ENCODE measurements at regions not wholly inside any gene's neighbourhood (a gene's known extent, or its start where the extent isn't known, plus 50 kb on each side); places are given as distances from the start of the nearest gene placed in this dataset.

- no peak for TF ChIP-seq CTCF (conservative IDR thresholded peaks at IDR 0.05)
- TF ChIP-seq ZFX (IDR thresholded peaks at IDR 0.05): no peak
- no peak overlapping the region for H3K27ac ChIP-seq
Observed at GRCh38 chr2:240300261-240300821, 135.1 kb upstream of the GPC1 start.

- TF ChIP-seq CTCF (conservative IDR thresholded peaks at IDR 0.05) (no peak), ZFX (IDR thresholded peaks at IDR 0.05) (no peak)
- H3K27ac ChIP-seq: no peak overlapping the region
Observed at GRCh38 chr2:240300840-240301239, 134.6 kb upstream of the GPC1 start.

- TF ChIP-seq ZFX (IDR thresholded peaks at IDR 0.05): no peak
- no peak for TF ChIP-seq CTCF (conservative IDR thresholded peaks at IDR 0.05)
Observed at GRCh38 chr2:240301256-240301795, 134.1 kb upstream of the GPC1 start.

GRCh38 chr2:240302041-240302440 is 133.4 kb upstream of the GPC1 start:
- no peak overlapping the region for H3K27ac ChIP-seq
- TF ChIP-seq CTCF (conservative IDR thresholded peaks at IDR 0.05) (no peak), ZFX (IDR thresholded peaks at IDR 0.05) (no peak)

More at GRCh38 chr2:240301256-240301795, 134.1 kb upstream of the GPC1 start:
- H3K27ac ChIP-seq: no peak overlapping the region

GRCh38 chr2:240302933-240303595 is 132.4 kb upstream of the GPC1 start:
- no peak overlapping the region for H3K27ac ChIP-seq
- TF ChIP-seq CTCF (conservative IDR thresholded peaks at IDR 0.05): no peak
- no peak for TF ChIP-seq ZFX (IDR thresholded peaks at IDR 0.05)

GRCh38 chr2:240303896-240304745 is 131.3 kb upstream of the GPC1 start:
- no peak overlapping the region for H3K27ac ChIP-seq
- no peak for TF ChIP-seq CTCF (conservative IDR thresholded peaks at IDR 0.05)
- TF ChIP-seq ZFX (IDR thresholded peaks at IDR 0.05): no peak

- TF ChIP-seq CTCF (conservative IDR thresholded peaks at IDR 0.05) (no peak), ZFX (IDR thresholded peaks at IDR 0.05) (no peak)
- no peak overlapping the region for H3K27ac ChIP-seq
Observed at GRCh38 chr2:240304746-240305161, 130.7 kb upstream of the GPC1 start.

All from C4-2B (cell line).